K562 (cell line): ENCODE measurements at regions not wholly inside any gene's neighbourhood (a gene's known extent, or its start where the extent isn't known, plus 50 kb on each side); places are given as distances from the start of the nearest gene placed in this dataset.

Experiments used
- ATAC-seq: fragments of 200-7000 bp; cut with Tn5 transposase; 3 replicates; pipeline ENCODE4 v1.9.1; 2020; ENCODE audit warnings: moderate library complexity
- BruUV-seq: library from RNA; stranded (reverse); fragments of 400-500 nt; replicated peaks from 2 replicates; lab custom pipeline; 2021; lab: Mats Ljungman, UMichigan
- CTCF ChIA-PET: fragments of 300-600 bp; formaldehyde crosslinking; extraction: SDS; loops from one replicate; lab custom pipeline; 2021; ENCODE audit warnings: low intra/inter-chr PET ratio; lab: Yijun Ruan, JAX
- POLR2A ChIA-PET: fragments of 300-600, 350-650 bp; sonication (Branson Sonifier 250); formaldehyde crosslinking; extraction: SDS; loops from one replicate; lab custom pipeline; 2021; ENCODE audit warnings: antibody characterized with exemption, inconsistent platforms; lab: Yijun Ruan, JAX
- DNase-seq, 4 experiments: peaks; one replicate each; pipeline versions ENCODE4 v3.0.0 to v3.0.0-alpha.2; 2011 to 2018; ENCODE audit warnings: low spot score in 3 of 4, mixed read lengths in 3 of 4; ENCODE audit errors: extremely low read depth in 1 of 4
- FAIRE-seq: peaks from 2 replicates; lab custom pipeline; 2011; peaks lifted over from hg19 to GRCh38; lab: Jason Lieb, UNC
- H2AFZ ChIP-seq: 2 replicates; pipeline ENCODE4 v1.6.0; 2011; ENCODE audit warnings: low read depth, low read length, control low read depth, inconsistent platforms
- H3K27ac ChIP-seq: fragments of 200-600 bp; 3 replicates; pipeline ENCODE4 v1.8.0; 2011; ENCODE audit warnings: low read depth, mild to moderate bottlenecking, control low read depth, inconsistent platforms, low read length, moderate library complexity, mixed read lengths; ENCODE audit errors: extremely low read depth
- H3K27me3 ChIP-seq, 2 experiments: fragments of 300-600 bp in 1 of 2; 2 replicates in 1 of 2; 3 replicates in 1 of 2; pipeline versions ENCODE4 v1.6.0 to v1.8.0; 2011; ENCODE audit warnings: inconsistent platforms in 2 of 2, low read length in 2 of 2, mild to moderate bottlenecking in 1 of 2, mixed read lengths in 1 of 2, moderate library complexity in 1 of 2; ENCODE audit not compliant: control insufficient read depth in 2 of 2, insufficient read depth in 2 of 2
- H3K36me3 ChIP-seq: fragments of 300-600 bp; 3 replicates; pipeline ENCODE4 v1.8.0; 2011; ENCODE audit warnings: mild to moderate bottlenecking, low read length, inconsistent platforms; ENCODE audit not compliant: control insufficient read depth, insufficient read depth
- H3K4me1 ChIP-seq, 2 experiments: fragments of 200-600 bp in 1 of 2; replicated peaks in 1 of 2; 2 replicates in 1 of 2; 3 replicates in 1 of 2; pipeline versions ENCODE4 v1.5.1 to v1.8.0; 2011; ENCODE audit warnings: inconsistent platforms in 2 of 2, low read length in 2 of 2, mild to moderate bottlenecking in 1 of 2, mixed read lengths in 1 of 2, moderate library complexity in 1 of 2; ENCODE audit not compliant: control insufficient read depth in 2 of 2, insufficient read depth in 2 of 2
- H3K4me2 ChIP-seq: 2 replicates; pipeline ENCODE4 v1.6.1; 2011; ENCODE audit warnings: low read length, control low read depth, inconsistent platforms, mixed read lengths; ENCODE audit not compliant: insufficient read depth
- H3K4me3 ChIP-seq: fragments of 200-600 bp; sonication (generic), shearing (Covaris generic); 2 replicates; pipeline ENCODE4 v1.5.1; 2016; ENCODE audit warnings: control low read depth, inconsistent platforms
- H3K79me2 ChIP-seq: fragments of 200-600 bp; 3 replicates; pipeline ENCODE4 v1.8.0; 2011; ENCODE audit warnings: low read length, inconsistent platforms; ENCODE audit not compliant: control insufficient read depth, insufficient read depth
- H3K9ac ChIP-seq, 2 experiments: 2 replicates each; pipeline versions ENCODE4 v1.6.0 to v1.6.1; 2011; ENCODE audit warnings: low read depth in 2 of 2, low read length in 2 of 2, control low read depth in 1 of 2, inconsistent platforms in 1 of 2, mild to moderate bottlenecking in 1 of 2, mixed read lengths in 1 of 2; ENCODE audit not compliant: insufficient read depth in 1 of 2
- H3K9me1 ChIP-seq: one replicate; pipeline ENCODE4 v1.6.0; 2011; ENCODE audit warnings: inconsistent platforms, mild to moderate bottlenecking, low read length, moderate library complexity; ENCODE audit not compliant: control insufficient read depth, insufficient read depth
- H3K9me3 ChIP-seq: replicated peaks from 2 replicates; pipeline ENCODE4 v1.5.1; 2011; ENCODE audit warnings: low read depth, low read length, inconsistent platforms; ENCODE audit not compliant: control insufficient read depth, insufficient read depth
- H4K20me1 ChIP-seq: replicated peaks from 2 replicates; pipeline ENCODE4 v1.6.1; 2011; ENCODE audit warnings: low read length, inconsistent platforms, mixed read lengths; ENCODE audit not compliant: control insufficient read depth, insufficient read depth
- CEBPG ChIP-seq, 3 experiments: fragments of 200-800 bp in 1 of 3; sonication (Bioruptor generic) in 1 of 3; sonication (generic) in 1 of 3; formaldehyde crosslinking in 1 of 3; IDR thresholded peaks in 2 of 3; conservative IDR thresholded peaks in 1 of 3; 2 replicates each; pipeline versions ENCODE4 v1.6.1 to v1.8.0; 2016 to 2022; ENCODE audit warnings: missing compliant biosample characterization in 2 of 3, missing genetic modification characterization in 2 of 3, mild to moderate bottlenecking in 1 of 3, missing genetic modification reagents in 1 of 3
- NONO ChIP-seq, 2 experiments: fragments of 200-400 bp in 1 of 2; fragments of 450-650 bp in 1 of 2; formaldehyde crosslinking in 1 of 2; IDR thresholded peaks; 2 replicates each; pipeline ENCODE4 v1.6.1; 2017; ENCODE audit warnings: low read depth in 2 of 2, mild to moderate bottlenecking in 2 of 2, moderate library complexity in 2 of 2, low read length in 1 of 2
- PML ChIP-seq: IDR thresholded peaks from 2 replicates; pipeline ENCODE4 v1.6.1; 2012; ENCODE audit warnings: low read length, inconsistent platforms
- TEAD1 ChIP-seq, 2 experiments: fragments of 450-650 bp in 1 of 2; sonication (generic) in 1 of 2; formaldehyde crosslinking; IDR thresholded peaks; 2 replicates each; pipeline versions ENCODE4 v1.4.0 to v1.8.0; 2020 to 2022; ENCODE audit warnings: mild to moderate bottlenecking in 2 of 2, missing genetic modification reagents in 1 of 2
- WGBS: fragments of 100-300 bp; shearing (Covaris generic); methylation state at CpG from one replicate; pipeline ENCODE4 v1.1.6; 2016; ENCODE audit warnings: low coverage, mixed read lengths; ENCODE audit not compliant: insufficient coverage; ENCODE audit errors: missing lambda C conversion rate; 5-methylcytosine and 5-hydroxymethylcytosine counted together
- in situ Hi-C: fragments of 300-500 bp; cut with MboI; formaldehyde crosslinking; loops from 4 replicates; pipeline ENCODE4 v1.15.0; 2018; ENCODE audit warnings: inconsistent platforms, mixed read lengths
- intact Hi-C: fragments of 100-400 bp; cut with micrococcal nuclease; formaldehyde crosslinking; loops from 2 replicates; pipeline ENCODE4 v1.14.2; 2022
- TF ChIP-seq, protein P1 (sequence below), 2 experiments: fragments of 200-800 bp in 1 of 2; sonication (Bioruptor generic) in 1 of 2; sonication (generic) in 1 of 2; formaldehyde crosslinking in 1 of 2; IDR thresholded peaks in 1 of 2; conservative IDR thresholded peaks in 1 of 2; 2 replicates each; pipeline versions ENCODE4 v1.5.0 to v1.6.1; 2016 to 2020; ENCODE audit warnings: missing compliant biosample characterization in 1 of 2, missing genetic modification characterization in 1 of 2, missing genetic modification reagents in 1 of 2
- TF ChIP-seq, protein P2 (sequence below): conservative IDR thresholded peaks from 2 replicates; pipeline ENCODE4 v1.6.1; 2011; ENCODE audit warnings: low read depth, mild to moderate bottlenecking, low read length; ENCODE audit not compliant: control insufficient read depth
- TF ChIP-seq, protein P3 (sequence below): sonication (generic); formaldehyde crosslinking; IDR thresholded peaks from 2 replicates; pipeline ENCODE4 v1.8.1; 2023; ENCODE audit warnings: mild to moderate bottlenecking, missing genetic modification reagents

DNA sequence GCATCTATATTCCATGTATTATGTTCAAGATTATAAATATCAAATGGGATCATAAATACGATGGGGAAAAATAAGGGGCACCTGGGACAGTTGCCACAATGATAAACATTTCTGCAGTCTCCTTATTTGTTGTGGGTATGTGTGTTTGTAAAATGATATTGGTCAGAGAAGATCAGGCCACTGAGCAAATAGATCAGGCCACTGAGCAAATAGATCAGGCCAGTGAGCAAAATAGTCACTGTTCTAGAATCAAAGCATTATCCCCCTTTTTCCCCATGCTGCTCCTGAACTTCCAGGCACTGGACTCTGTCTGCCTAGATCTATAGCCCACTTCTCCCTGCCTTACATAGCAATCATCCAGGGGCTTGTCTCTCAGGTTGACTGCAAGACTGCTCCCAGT, 599.8 kb upstream of the USP24 start (continued):
- TF ChIP-seq NONO (IDR thresholded peaks at IDR 0.05; ENCODE audit: low read depth in 2 of 2, low read length in 1 of 2) (no peak), TEAD1 (CRISPR knock-in tag; IDR thresholded peaks at IDR 0.05) (no peak)
- TF ChIP-seq, protein P1, sequence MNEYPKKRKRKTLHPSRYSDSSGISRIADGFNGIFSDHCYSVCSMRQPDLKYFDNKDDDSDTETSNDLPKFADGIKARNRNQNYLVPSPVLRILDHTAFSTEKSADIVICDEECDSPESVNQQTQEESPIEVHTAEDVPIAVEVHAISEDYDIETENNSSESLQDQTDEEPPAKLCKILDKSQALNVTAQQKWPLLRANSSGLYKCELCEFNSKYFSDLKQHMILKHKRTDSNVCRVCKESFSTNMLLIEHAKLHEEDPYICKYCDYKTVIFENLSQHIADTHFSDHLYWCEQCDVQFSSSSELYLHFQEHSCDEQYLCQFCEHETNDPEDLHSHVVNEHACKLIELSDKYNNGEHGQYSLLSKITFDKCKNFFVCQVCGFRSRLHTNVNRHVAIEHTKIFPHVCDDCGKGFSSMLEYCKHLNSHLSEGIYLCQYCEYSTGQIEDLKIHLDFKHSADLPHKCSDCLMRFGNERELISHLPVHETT (CRISPR knock-in tag; conservative IDR thresholded peaks at IDR 0.05 in 1 of 2, IDR thresholded peaks at IDR 0.05 in 1 of 2): no peak
- TF ChIP-seq, protein P2, sequence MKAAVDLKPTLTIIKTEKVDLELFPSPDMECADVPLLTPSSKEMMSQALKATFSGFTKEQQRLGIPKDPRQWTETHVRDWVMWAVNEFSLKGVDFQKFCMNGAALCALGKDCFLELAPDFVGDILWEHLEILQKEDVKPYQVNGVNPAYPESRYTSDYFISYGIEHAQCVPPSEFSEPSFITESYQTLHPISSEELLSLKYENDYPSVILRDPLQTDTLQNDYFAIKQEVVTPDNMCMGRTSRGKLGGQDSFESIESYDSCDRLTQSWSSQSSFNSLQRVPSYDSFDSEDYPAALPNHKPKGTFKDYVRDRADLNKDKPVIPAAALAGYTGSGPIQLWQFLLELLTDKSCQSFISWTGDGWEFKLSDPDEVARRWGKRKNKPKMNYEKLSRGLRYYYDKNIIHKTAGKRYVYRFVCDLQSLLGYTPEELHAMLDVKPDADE: no peak
- TF ChIP-seq, protein P3, sequence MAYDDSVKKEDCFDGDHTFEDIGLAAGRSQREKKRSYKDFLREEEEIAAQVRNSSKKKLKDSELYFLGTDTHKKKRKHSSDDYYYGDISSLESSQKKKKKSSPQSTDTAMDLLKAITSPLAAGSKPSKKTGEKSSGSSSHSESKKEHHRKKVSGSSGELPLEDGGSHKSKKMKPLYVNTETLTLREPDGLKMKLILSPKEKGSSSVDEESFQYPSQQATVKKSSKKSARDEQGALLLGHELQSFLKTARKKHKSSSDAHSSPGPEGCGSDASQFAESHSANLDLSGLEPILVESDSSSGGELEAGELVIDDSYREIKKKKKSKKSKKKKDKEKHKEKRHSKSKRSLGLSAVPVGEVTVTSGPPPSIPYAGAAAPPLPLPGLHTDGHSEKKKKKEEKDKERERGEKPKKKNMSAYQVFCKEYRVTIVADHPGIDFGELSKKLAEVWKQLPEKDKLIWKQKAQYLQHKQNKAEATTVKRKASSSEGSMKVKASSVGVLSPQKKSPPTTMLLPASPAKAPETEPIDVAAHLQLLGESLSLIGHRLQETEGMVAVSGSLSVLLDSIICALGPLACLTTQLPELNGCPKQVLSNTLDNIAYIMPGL (CRISPR knock-in tag): no peak

DNA sequence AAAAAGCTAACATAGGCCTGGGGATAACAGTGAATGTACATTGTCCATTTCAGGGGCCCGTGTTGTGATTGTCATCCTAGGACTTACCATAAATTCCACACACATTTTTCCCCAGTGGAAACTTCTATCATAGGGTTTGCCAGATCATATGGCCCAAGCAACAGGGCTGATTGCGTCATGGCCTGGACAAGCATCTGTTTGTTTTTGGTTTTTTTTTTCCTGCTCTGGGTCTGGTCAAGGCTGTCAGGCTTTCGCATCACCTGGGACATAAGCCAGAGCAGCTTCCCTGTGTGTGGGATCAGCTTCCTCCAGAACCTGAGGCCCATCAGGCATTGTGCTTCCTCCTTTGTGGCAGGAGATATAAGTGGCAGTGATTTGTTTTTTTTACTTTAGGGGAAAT, 598.5 kb upstream of the USP24 start:
- no peak overlapping the region for H3K9ac ChIP-seq
- ATAC-seq (no peak), DNase-seq (no peak), FAIRE-seq (no peak)
- BruUV-seq: no TSS peak
- 9% methylated on average over 3 of the region's 3 CpGs for WGBS
- no peaks in the 10 kb centered on the region for H3K4me1 ChIP-seq
- H3K36me3 ChIP-seq: no peaks in the 10 kb centered on the region
- in situ Hi-C loops: no loop called here
- POLR2A ChIA-PET: interaction anchor here (0.5 kb wide), 1 partner anchor 772 kb away, joined by 3 read pairs; no protein-coding TSS in a partner anchor
- H4K20me1 ChIP-seq: no peaks in the 10 kb centered on the region
- H3K9me3 ChIP-seq: no peaks in the 10 kb centered on the region
- no peak overlapping the region for H3K4me3 ChIP-seq
- no peaks in the 10 kb centered on the region for H3K27me3 ChIP-seq
- H3K27ac ChIP-seq: no peak overlapping the region
- CTCF ChIA-PET: no interaction called here
- no peaks in the 10 kb centered on the region for H3K9me1 ChIP-seq
- no peak for TF ChIP-seq CEBPG (CRISPR knock-in tag; IDR thresholded peaks at IDR 0.05)
- TF ChIP-seq CEBPG (tag; conservative IDR thresholded peaks at IDR 0.05 in 1 of 2, IDR thresholded peaks at IDR 0.05 in 1 of 2): 0 out of 4 replicates have a peak, but pooled peaks of 1 of the 2 experiments have one; percentile 16
- no peak for TF ChIP-seq PML
- no peak overlapping the region for H2AFZ ChIP-seq
- H3K4me2 ChIP-seq: no peak overlapping the region
- H3K79me2 ChIP-seq: no peaks in the 10 kb centered on the region
- intact Hi-C loops: no loop called here
